ENCODE measurements at regions not wholly inside any gene's neighbourhood (a gene's known extent, or its start where the extent isn't known, plus 50 kb on each side); places are given as distances from the start of the nearest gene placed in this dataset.

GRCh38 chr1:55839221-55839620, 624.1 kb upstream of the USP24 start:
- TF ChIP-seq POLR2A (IDR thresholded peaks at IDR 0.05) (no peak), CTCF (IDR thresholded peaks at IDR 0.05) (no peak), POLR2AphosphoS5 (IDR thresholded peaks at IDR 0.05) (no peak)

Data from prostate gland (tissue), 2 donors.